Upper lobe of left lung (tissue), 6 donors: ENCODE measurements at regions not wholly inside any gene's neighbourhood (a gene's known extent, or its start where the extent isn't known, plus 50 kb on each side); places are given as distances from the start of the nearest gene placed in this dataset.

Source experiments
- ATAC-seq, 2 donors: fragments of 200-7000 bp; cut with Tn5 transposase; one replicate each; pipeline ENCODE4 v1.9.1; 2022; ENCODE audit warnings: mild to moderate bottlenecking in 2 of 2, moderate library complexity in 2 of 2; ENCODE audit not compliant: low FRiP score in 2 of 2
- DNase-seq, 2 donors: peaks; one replicate each; pipeline ENCODE4 v3.0.0-alpha.2; 2019 to 2020
- H3K27ac ChIP-seq, 4 donors: fragments of 200-600 bp; sonication (generic); one replicate each; pipeline ENCODE4 v1.5.1; 2016 to 2019
- H3K27me3 ChIP-seq, 4 donors: fragments of 200-600 bp; sonication (generic); one replicate each; pipeline ENCODE4 v1.5.1; 2017 to 2019
- H3K36me3 ChIP-seq, 4 donors: fragments of 200-600 bp; sonication (generic); one replicate each; pipeline ENCODE4 v1.5.1; 2016 to 2019
- H3K4me1 ChIP-seq, 4 donors: fragments of 200-600 bp; sonication (generic); one replicate each; pipeline ENCODE4 v1.5.1; 2018 to 2019
- H3K4me3 ChIP-seq, 4 donors: fragments of 200-600 bp; sonication (generic); one replicate each; pipeline ENCODE4 v1.5.1; 2017 to 2019; ENCODE audit warnings: mild to moderate bottlenecking in 2 of 4, moderate library complexity in 1 of 4
- H3K9me3 ChIP-seq, 4 donors: fragments of 200-600 bp; sonication (generic); one replicate each; pipeline ENCODE4 v1.5.1; 2018 to 2019
- EP300 ChIP-seq, 4 donors: sonication (generic); formaldehyde crosslinking; IDR thresholded peaks; one replicate each; pipeline ENCODE4 v1.5.1; 2017; ENCODE audit warnings: antibody characterized with exemption in 4 of 4, control low read depth in 2 of 4
- WGBS, 2 donors: methylation state at CpG; one replicate each; pipeline ENCODE4 v1.1.5; 2017 to 2018; 5-methylcytosine and 5-hydroxymethylcytosine counted together
- TF ChIP-seq, protein P1 (sequence below), 6 experiments: fragments of 450-650 bp in 4 of 6; fragments of 200-600 bp in 2 of 6; sonication (generic) in 2 of 6; IDR thresholded peaks; one replicate each; pipeline ENCODE4 v1.5.1; 2016 to 2019; ENCODE audit warnings: antibody characterized with exemption in 6 of 6
- donor health status: DM: no; HTN: no; CAD: no; lungs with moderate emphysema.
- donor health status: DM: no; HTN: yes; CAD: no; lungs with severe emphysema.

DNA sequence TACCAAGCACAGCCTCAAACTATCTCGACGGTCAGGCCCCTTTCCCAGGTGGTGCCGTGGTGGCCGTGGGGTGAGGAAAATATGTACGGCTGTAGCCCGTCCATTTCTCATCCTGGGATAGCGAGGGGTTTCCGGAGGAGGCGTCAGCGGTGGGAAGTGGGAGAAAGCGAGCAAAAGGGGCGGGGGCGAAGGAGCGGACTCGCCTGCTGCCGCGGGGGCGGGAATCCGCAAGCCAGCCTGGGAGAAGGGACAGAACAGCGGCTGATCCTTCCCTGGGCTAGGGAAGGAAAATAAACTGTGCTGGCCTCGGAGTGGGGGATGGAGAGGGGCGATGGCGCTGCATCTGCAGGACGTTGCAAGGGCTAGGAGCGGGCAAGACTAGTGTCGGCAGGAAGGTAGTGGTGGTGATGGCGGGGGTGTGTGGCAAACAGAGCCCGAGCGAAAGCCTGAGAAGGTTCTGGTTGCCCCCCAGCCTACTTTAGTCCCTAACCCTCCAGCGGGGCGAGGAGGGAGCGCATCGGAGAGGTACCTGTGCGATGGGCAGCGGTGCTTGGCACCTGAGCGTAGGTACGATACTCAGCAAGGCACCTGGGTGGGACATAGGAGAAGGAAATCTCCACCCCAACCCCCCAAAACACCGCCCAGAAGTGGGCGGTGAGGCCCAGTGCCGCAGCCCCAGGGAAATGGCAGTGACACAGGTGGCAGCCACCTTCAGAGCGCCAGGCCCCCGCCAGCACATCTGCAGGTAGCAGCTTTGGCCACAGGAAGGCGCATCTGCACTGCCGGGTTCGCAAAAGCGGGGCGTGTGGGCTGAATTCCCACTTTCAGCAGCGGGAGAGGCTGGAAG is 49.9 kb upstream of the STEAP1B start:
- 1 to 4% methylated on average over 28 to 48 of the region's 48 CpGs for WGBS, 2 donors
- TF ChIP-seq, protein P1, sequence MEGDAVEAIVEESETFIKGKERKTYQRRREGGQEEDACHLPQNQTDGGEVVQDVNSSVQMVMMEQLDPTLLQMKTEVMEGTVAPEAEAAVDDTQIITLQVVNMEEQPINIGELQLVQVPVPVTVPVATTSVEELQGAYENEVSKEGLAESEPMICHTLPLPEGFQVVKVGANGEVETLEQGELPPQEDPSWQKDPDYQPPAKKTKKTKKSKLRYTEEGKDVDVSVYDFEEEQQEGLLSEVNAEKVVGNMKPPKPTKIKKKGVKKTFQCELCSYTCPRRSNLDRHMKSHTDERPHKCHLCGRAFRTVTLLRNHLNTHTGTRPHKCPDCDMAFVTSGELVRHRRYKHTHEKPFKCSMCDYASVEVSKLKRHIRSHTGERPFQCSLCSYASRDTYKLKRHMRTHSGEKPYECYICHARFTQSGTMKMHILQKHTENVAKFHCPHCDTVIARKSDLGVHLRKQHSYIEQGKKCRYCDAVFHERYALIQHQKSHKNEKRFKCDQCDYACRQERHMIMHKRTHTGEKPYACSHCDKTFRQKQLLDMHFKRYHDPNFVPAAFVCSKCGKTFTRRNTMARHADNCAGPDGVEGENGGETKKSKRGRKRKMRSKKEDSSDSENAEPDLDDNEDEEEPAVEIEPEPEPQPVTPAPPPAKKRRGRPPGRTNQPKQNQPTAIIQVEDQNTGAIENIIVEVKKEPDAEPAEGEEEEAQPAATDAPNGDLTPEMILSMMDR (IDR thresholded peaks at IDR 0.05) = peak in 4 of 6 experiments; percentile 15 to 89 (median 82)
- TF ChIP-seq EP300 (IDR thresholded peaks at IDR 0.05) = no peak
- Histone ChIP-seq H3K27ac (no peak overlapping the region), H3K27me3 (peaks cover 0 to 10% (median 2%) of the 10 kb centered on the region in 4 donors), H3K36me3 (no peaks in the 10 kb centered on the region), H3K4me3 (peak overlapping the region in 3 of 4 donors; percentile 15 to 34 (median 21)), H3K9me3 (no peaks in the 10 kb centered on the region), H3K4me1 (peaks cover 8 to 15% (median 11%) of the 10 kb centered on the region in 4 donors)
- peak; percentile 71 to 78 for DNase-seq
- ATAC-seq = peak; percentile 38 to 54
